Lower leg skin (tissue), 3 donors: ENCODE measurements at regions not wholly inside any gene's neighbourhood (a gene's known extent, or its start where the extent isn't known, plus 50 kb on each side); places are given as distances from the start of the nearest gene placed in this dataset.
"Not testable (repeated sequence)": the region's sequence is repeated elsewhere in the genome, so short reads cannot be mapped to it uniquely, and the experiment has no call there.

ENCODE experiments used
- DNase-seq, 2 donors: peaks; one replicate each; pipeline ENCODE4 v3.0.0-alpha.2; 2019; ENCODE audit warnings: low spot score in 2 of 2
- H3K4me3 ChIP-seq: fragments of 200-600 bp; sonication (generic); 2 replicates; pipeline ENCODE4 v1.5.1; 2017; ENCODE audit warnings: mild to moderate bottlenecking, low read depth; ENCODE audit not compliant: poor library complexity, severe bottlenecking
- WGBS, 2 donors: methylation state at CpG; one replicate each; pipeline ENCODE4 v1.1.5; 2018; 5-methylcytosine and 5-hydroxymethylcytosine counted together
- intact Hi-C: fragments of 100-400 bp; cut with DNase I; formaldehyde crosslinking; loops from one replicate; pipeline ENCODE4 v1.15.0; 2023; ENCODE audit warnings: low total_unique reads

DNA sequence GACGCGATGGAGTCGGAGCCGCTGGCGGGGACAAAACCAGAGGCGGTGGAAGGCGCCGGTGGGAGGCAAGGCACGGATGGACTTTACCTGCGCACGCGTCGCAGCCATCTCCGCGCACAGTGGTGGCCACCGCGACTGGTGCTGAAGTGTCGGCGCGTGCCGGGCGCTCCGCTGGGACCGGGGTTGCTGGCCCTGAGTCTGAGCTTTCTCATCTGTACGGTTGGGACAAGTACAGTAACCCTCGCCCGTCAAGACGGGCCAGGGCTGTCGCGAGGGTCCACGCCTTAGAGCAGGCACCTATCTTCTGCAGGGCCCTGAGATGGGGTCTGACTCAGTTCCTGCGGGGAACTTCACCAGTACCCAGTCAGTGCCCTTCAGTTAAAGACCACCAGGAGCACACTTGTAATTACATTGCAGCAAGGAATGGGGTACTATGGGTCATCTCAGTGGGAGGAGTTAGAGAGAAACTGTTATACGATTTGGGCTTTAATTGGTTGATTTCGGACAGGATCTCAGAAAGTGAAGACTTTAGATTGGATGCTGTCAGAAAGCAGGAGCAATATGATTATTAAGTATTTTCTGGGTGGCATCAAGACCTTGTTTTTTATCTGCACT is 385.6 kb downstream of the SPATA31A6 start:
- WGBS, 2 donors = no CpG with 5 or more reads among the region's 34 CpGs
- H3K4me3 ChIP-seq, intact Hi-C loops: not testable (repeated sequence)
- DNase-seq = peak in 1 of 2 donors; percentile 18

- intact Hi-C loops, H3K4me3 ChIP-seq: not testable (repeated sequence)
- peak in 1 of 2 donors; percentile 29 for DNase-seq
- WGBS, 2 donors = 68 to 73% methylated on average over 6 to 7 of the region's 8 CpGs
These were observed 394.4 kb downstream of the SPATA31A6 start for GRCh38 chr9:42577851-42578250.
